OCI-M1 (cell line): ENCODE measurements at regions not wholly inside any gene's neighbourhood (a gene's known extent, or its start where the extent isn't known, plus 50 kb on each side); places are given as distances from the start of the nearest gene placed in this dataset.

ENCODE experiments used
- DNase-seq: peaks from one replicate; lab custom pipeline; 2025; lab: John Stamatoyannopoulos, UW

GRCh38 chr9:106707738-106708474 lies 155.1 kb upstream of the ZNF462 start:
- DNase-seq = no peak

- no peak for DNase-seq
Observed at GRCh38 chr9:106708475-106709146, 154.4 kb upstream of the ZNF462 start.

DNA sequence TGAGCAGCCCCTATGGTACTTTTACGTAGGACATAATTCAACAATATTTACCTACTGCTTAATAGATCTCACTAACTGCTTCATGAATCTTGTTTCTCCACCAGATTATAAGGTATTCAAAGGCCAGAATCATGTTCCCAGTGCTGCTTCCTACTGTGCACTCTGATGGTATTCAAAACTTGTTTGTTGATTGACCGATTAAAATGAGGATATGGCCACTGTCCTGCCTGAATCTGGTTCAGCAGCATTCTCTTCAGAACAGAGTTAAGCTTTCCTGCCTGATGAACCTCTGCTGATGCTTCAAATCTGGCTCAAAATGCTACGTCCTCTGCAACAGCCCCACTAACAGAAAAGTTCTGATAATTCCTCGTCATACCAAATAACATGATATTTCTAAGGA lies 150.7 kb upstream of the ZNF462 start:
- DNase-seq = no peak

GRCh38 chr9:106713206-106713605 lies 149.8 kb upstream of the ZNF462 start:
- DNase-seq = no peak

- DNase-seq = no peak
Observed at GRCh38 chr9:106716820-106717219, 146.1 kb upstream of the ZNF462 start.

DNA sequence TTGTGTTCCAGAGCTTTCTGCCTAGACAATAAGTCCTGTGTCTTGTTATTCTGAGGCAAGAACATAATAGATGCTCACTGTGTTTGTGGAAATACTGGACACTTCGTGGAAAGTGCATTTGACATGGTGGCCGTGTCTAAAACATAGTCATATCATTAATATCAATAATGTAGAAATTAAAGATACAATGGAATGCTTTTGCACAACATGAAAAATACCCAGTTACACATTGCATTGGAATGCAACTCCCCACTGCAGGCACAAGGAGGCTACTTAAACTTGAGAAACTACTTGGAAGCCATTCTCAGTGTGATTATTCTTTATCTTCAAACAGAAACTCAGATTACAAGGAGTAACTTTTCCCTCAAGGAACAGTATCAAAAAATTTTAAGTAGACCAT lies 145.3 kb upstream of the ZNF462 start:
- no peak for DNase-seq

- DNase-seq = no peak
Observed at GRCh38 chr9:106718936-106719335, 144.0 kb upstream of the ZNF462 start.

- DNase-seq = no peak
Observed at GRCh38 chr9:106722051-106722753, 140.8 kb upstream of the ZNF462 start.

- DNase-seq = no peak
Observed at GRCh38 chr9:106723926-106724325, 139.0 kb upstream of the ZNF462 start.

- DNase-seq = no peak
Observed at GRCh38 chr9:106724566-106724965, 138.4 kb upstream of the ZNF462 start.

- DNase-seq = no peak
Observed at GRCh38 chr9:106726070-106726815, 136.7 kb upstream of the ZNF462 start.

GRCh38 chr9:106727969-106728368 lies 135.0 kb upstream of the ZNF462 start:
- no peak for DNase-seq

- DNase-seq = no peak
Observed at GRCh38 chr9:106728860-106729259, 134.1 kb upstream of the ZNF462 start.

DNA sequence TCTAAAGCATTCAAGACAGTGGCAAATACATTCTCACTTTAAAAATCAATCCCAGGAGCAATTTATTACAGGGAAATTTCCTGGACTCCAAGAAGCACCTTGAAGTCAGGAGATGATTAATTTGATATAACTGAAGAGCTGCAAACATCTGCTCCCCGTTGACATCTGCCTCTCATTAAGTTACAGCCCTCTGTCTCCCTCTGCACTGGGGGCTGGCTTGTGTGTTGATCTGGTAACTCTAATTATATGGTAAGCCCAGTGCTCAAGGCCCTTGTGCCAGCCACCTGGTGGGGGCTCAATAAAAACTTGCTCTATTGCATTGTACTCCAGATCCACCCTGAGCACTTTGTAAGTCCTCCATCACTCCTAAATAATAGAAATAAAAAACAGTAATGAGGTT lies 131.1 kb upstream of the ZNF462 start:
- no peak for DNase-seq

DNA sequence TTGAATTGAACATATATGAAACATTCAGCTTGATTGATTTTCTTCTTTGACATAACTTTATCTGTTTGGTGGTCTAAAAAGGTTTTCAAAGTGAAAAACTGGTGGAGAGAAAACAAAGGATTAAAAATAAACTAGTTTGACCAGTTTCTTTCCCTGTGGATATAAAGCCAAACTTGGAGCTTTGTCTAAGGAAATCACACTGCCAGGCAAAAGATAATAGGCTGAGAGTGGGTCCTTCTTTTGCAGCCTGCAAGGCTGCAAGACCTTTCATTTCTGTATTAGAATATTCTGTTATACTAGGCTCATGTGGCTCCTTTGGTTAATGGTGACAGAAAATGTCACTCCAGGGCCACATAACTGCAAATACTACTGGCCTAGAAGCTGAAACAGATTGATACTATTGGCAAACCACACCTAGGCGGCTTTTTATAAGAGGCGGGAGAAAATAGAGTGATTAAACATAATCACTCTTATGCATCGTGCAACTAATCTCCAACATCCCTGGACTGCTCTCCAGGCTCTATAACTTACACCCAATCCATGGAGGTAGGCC lies 129.1 kb upstream of the ZNF462 start:
- no peak for DNase-seq

- no peak for DNase-seq
Observed at GRCh38 chr9:106737516-106737915, 125.5 kb upstream of the ZNF462 start.

- DNase-seq = no peak
Observed at GRCh38 chr9:106738109-106738508, 124.9 kb upstream of the ZNF462 start.

GRCh38 chr9:106745457-106745856 lies 117.5 kb upstream of the ZNF462 start:
- no peak for DNase-seq

- DNase-seq = no peak
Observed at GRCh38 chr9:106745876-106746275, 117.1 kb upstream of the ZNF462 start.

GRCh38 chr9:106751681-106752080 lies 111.3 kb upstream of the ZNF462 start:
- DNase-seq = no peak

DNA sequence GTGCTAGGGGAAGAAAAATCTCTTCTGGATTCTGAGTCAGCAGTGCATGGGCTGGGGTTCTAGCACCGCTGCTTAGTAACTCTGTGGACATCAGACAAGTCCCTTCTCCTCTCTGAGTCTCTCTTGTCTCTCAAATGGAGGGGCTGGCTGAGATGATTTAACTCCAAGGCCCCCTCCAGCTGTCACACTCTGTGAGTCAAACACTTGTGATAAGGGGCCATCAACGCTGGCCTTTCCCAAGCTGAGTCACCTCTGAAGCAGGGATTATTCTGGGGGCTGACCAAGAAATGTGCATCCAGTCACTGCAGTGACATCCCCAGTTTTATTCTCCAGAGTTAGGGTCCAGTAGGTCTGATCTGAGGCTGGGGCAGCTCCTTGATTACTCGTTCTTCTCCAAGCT lies 110.4 kb upstream of the ZNF462 start:
- DNase-seq = no peak

GRCh38 chr9:106753155-106753671 lies 109.8 kb upstream of the ZNF462 start:
- DNase-seq = peak; percentile 25
